Epithelial cell of proximal tubule (primary cell): ENCODE measurements at regions not wholly inside any gene's neighbourhood (a gene's known extent, or its start where the extent isn't known, plus 50 kb on each side); places are given as distances from the start of the nearest gene placed in this dataset.
A peak's percentile ranks its signal among the peaks of the same experiment; 100 is the strongest.

Experiments used
- DNase-seq: peaks from one replicate; pipeline ENCODE4 v3.0.0-alpha.2; 2011; ENCODE audit warnings: low read depth
- H3K4me3 ChIP-seq: 2 replicates; pipeline ENCODE4 v1.5.1; 2011; ENCODE audit warnings: low read depth, mild to moderate bottlenecking, low read length
- TF ChIP-seq, protein P1 (sequence below): conservative IDR thresholded peaks from 2 replicates; pipeline ENCODE4 v1.5.1; 2012; ENCODE audit warnings: low read depth, mild to moderate bottlenecking, low read length

DNA sequence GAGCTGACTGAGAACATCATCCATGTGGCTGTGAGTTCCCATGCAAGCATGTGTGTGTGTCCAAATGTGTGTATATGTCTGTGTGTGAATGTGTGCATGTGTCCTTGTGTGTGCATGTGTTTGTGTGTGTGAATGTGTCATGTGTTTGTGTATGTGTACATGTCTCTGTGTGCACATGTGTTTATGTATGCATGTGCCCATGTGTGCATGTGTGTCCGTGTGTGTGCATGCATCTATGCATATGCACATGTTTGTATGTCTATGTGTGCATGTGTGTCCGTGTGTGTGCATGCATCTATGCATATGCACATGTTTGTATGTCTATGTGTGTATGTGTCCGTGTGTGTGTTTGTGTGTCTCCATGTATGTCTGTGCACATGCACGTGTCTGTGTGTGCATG, 99.7 kb downstream of the LBH start:
- no peak overlapping the region for H3K4me3 ChIP-seq
- TF ChIP-seq, protein P1, sequence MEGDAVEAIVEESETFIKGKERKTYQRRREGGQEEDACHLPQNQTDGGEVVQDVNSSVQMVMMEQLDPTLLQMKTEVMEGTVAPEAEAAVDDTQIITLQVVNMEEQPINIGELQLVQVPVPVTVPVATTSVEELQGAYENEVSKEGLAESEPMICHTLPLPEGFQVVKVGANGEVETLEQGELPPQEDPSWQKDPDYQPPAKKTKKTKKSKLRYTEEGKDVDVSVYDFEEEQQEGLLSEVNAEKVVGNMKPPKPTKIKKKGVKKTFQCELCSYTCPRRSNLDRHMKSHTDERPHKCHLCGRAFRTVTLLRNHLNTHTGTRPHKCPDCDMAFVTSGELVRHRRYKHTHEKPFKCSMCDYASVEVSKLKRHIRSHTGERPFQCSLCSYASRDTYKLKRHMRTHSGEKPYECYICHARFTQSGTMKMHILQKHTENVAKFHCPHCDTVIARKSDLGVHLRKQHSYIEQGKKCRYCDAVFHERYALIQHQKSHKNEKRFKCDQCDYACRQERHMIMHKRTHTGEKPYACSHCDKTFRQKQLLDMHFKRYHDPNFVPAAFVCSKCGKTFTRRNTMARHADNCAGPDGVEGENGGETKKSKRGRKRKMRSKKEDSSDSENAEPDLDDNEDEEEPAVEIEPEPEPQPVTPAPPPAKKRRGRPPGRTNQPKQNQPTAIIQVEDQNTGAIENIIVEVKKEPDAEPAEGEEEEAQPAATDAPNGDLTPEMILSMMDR, result no peak
- DNase-seq, result no peak

DNA sequence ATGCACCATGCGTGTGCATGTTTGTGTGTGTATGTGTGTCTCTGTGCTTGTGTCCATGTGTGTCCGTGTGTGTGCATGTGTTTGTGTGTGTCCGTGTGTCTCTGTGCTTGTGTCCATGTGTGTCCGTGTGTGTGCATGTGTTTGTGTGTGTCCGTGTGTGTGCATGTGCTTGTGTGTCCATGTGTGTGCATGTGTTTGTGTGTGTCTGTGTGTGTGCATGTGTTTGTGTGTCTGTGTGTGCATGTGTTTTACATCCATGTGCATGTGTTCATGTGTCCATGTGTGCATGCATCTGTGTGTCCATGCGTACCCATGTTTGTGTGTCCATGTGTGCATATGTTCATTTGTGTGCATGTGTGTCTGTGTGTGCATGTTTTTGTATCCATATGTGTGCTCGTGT, 100.5 kb downstream of the LBH start:
- DNase-seq, result no peak
- TF ChIP-seq, protein P1, result no peak
- no peak overlapping the region for H3K4me3 ChIP-seq

DNA sequence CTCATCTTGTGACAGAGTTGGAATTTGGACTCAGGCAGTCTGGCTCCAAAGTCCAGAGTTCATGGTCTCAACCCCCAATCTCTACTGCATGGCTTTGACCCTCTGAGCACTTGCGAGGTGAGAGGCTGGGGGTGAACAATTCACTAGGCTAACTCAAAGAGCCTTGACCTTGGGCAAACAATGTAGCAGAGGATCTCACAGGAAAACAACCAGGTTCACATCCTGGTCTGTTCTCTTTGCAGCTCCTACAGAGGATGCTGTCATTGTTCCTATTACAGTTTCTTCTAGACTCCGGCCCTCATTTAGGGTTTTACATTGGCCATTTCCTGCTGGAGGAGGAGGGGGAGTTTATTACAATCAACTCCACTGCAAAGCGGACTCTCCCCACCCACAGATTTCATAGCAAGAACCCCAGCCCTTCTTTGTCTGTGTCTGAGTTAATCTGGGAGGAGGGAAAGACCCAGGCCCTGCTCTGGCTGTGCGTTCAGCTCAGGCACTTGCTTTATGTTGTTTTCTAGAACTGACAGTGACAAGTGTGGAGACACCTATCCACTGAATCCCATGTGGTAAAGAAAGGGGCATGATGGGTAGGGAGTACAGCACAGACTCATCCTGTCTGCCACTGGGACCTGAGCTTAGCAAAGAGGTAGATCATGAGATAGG, 101.6 kb downstream of the LBH start:
- DNase-seq, result no peak
- TF ChIP-seq, protein P1, result no peak
- no peak overlapping the region for H3K4me3 ChIP-seq

DNA sequence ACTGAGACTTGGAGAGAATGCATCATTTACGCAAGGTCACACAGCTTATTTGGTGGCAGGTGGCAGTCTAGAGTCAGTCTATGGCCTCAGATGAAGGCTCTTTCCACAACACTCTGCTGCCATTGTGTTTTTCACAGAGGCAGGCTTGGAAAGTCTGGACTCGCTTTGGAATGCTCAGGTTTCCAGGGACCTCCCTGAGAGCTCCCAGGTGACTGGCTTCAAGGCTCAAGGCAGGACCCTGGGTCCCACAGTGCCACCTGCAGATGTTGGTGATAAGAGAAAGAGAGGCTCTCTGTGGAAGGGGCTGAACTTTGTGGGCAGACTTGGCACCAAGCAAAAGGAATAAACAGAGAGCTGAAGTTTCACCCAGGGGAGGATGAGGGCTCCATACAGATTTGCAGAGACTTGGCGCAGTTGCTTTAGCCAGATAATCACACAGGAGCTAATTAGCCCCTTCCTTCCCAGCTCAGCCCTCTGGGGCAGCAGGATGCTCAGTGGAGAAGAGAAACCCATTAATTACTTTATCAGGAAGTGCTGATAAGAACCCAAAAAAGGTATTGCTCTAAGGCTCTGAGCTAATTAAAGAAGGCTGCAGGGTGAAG, 103.5 kb downstream of the LBH start:
- TF ChIP-seq, protein P1, result peak; percentile 34
- no peak for DNase-seq
- H3K4me3 ChIP-seq, result no peak overlapping the region

DNA sequence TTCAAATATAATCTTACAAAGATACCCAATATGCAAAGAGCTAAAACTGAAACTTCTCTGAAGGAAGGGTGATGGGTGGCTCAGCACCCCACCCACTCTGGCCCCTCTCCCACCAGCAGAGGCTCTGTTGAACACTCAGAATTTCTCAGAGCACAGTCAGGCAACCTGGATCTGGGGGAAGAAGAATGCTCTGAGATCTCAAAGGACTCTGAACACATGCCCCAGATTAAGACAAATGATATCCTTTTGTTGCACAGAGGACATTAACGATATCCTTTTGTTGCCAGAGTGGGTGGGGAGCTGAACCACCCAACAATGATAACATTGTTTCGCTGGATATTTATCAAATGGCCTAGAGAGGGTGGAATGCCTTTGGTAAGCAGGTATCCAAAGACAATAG, 104.8 kb downstream of the LBH start:
- DNase-seq, result no peak
- H3K4me3 ChIP-seq, result no peak overlapping the region
- TF ChIP-seq, protein P1, result no peak

DNA sequence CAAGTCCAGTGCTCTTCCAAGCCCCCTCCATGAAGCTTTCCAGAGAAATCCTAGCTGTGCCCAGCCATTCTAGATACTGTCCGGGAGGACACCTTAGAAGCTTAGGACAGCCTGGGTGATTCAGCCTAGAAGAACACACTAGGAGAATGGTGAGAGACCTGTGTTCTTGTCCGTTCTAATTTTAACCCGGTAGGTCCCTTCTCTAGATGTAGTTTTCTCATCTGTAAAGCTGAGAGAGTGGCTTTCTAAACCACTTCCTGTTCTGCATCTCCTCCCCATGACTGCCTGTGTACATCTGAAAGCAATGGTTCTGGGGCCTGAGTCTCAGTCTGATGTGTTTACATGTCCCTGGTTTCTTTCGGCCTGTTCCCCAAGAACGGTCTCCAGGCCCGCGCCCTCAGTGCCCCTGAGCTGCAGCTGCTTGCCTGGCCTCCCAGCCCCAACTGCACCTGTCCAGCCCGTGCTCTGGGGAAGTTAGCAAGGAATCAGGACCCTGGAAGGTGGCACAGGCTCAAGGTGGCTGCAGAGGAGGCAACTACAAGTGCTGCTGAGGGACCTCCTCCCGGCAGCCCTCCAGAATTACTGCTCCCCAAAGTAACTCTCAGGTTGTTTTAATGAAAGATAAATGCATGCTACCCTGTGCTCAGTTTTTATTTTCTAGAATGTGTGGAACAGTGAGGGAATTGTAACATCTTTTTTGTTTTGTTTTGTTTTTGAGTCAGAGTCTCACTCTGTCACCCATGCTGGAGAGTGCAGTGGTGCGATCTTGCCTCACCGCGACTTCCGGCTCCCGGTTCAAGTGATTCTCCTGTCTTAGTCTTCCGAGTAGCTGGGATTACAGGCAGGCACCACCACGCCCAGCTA, 105.9 kb downstream of the LBH start:
- TF ChIP-seq, protein P1, result no peak
- no peak for DNase-seq
- no peak overlapping the region for H3K4me3 ChIP-seq

DNA sequence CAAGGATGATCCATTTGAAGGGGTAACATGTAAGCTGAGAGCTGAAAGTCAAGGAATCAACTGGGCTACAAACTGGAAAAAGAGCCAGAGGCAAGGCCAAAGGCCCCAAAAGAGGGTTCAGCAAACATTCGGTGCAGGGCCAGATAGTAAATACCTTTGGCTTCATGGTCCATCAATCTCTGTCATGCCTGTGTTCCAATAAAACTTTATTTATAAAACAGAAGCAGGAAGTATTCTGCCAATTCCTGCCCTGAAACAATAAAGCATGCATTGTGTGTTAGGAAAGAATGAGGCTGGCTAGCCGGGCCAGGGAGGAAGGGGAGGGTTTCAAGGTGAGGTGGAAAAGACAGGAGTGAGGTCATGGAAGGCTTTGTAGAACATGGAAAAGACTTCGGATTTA, 107.1 kb downstream of the LBH start:
- H3K4me3 ChIP-seq, result no peak overlapping the region
- no peak for DNase-seq
- TF ChIP-seq, protein P1, result no peak
